ENCODE measurements at regions not wholly inside any gene's neighbourhood (a gene's known extent, or its start where the extent isn't known, plus 50 kb on each side); places are given as distances from the start of the nearest gene placed in this dataset.
"Not testable (repeated sequence)": the region's sequence is repeated elsewhere in the genome, so short reads cannot be mapped to it uniquely, and the experiment has no call there.

DNA sequence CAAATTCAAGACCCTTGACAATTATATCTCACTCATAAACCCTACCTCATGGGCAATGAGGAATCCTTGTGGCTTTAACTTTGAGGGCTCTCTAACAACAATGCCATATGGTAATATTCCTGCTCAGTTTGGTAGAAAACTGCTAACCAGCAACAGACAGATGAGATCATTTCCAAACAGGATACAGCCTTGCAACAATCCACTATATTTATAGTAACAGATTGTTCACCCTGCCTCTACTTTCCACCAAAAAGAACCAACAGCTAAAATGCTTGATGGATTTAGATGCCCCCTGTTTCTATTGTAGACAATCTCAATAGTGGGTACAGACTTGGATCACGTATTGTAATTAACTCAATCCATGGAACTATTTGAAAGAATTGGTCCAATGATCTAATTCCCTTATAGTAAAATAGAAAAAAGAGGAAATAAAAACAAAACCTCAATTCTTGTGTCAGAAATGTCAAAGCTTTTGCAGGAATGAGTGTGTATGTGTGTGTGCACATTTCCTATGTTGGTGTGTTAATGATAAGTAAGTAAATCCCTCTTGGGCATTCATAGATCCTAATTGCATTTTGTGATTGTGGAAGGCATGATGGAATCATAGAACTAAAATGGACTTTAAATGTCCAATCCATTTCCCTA is 100.0 kb upstream of the EDEM3 start:
- DNase-seq (ENCODE audit: low spot score), result no peak

GRCh38 chr1:184854036-184854435 is 99.4 kb upstream of the EDEM3 start:
- no peak for DNase-seq (ENCODE audit: low spot score)

DNA sequence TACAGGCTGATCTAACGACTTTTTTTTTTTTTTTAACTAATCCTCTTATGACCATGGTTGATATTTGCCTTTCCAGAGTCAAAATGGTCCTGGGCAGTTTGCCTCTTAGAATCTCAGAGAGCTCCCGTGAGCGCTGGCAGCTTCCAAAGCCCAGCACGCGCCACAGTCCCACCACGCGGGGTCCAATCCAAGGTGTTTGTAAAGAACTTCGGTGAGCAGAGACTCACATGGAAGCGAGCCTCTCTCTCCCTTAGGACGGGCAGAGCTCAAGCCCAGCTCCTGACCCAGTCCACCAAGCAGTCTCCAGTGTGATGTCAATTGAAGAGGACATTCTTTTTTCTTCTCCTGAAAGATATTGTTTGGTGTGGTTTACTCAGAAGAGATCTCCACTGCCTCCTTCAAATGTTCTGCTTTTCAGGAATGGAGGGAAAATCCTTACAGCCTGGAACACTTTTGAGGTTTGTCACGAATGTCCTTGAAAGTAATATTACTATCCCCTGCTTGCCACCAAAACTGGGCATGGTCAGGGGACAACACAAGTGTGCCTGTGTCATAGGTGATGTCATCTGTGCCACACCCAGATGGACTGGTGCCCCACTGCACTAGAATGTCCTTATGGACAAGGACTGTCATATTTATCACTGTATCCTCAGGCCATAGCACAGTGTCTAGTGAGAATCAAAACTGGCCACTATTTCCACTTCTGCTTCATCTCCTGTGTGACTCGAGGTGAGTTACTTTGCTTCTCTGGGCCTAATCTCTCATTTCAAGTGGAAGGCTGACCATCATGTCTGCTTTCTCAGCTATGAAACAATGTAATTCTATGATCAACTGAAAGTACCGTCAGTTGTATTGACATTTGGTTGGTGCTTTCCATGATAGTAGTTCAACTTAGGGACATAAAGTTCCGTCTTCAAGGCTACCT is 97.4 kb upstream of the EDEM3 start:
- no peak for DNase-seq (ENCODE audit: low spot score)

DNA sequence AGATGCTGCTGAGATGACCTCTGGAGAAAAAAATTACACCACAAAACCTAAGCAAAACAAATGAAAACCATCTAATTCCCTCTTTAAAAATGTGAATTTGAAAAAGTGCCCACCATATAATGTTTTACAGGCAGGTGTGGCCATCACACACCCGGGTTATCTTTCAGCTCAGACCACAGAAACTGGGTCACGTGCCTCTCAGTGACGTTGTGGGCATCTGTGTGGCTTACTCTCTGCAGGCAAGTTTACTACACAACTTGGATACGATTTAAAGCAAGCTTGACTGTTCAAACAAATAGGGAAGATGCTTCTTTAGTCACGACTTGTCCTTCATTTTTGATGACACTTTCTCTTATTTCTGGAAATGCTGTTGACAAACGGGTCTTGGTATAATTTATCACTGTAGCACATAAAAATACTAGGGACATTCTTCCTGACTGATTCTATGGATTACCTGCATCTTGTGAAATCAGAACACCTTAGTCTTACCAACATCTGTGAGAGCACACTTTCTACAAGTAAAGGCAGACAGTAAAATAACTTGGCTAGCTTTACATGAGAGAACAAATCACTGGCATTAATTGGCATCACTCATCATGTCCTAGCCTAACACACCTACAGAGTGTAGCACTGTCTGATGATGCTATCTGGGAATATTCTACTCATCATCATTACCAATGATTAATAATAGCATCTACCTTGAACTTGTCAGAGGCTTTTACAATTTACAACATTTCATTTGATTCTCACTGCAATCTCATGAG is 89.3 kb upstream of the EDEM3 start:
- no peak for DNase-seq (ENCODE audit: low spot score)

- DNase-seq (ENCODE audit: low spot score), result no peak
Measured at GRCh38 chr1:184840596-184840995, 85.9 kb upstream of the EDEM3 start.

GRCh38 chr1:184838504-184838951 is 83.9 kb upstream of the EDEM3 start:
- no peak for DNase-seq (ENCODE audit: low spot score)

DNA sequence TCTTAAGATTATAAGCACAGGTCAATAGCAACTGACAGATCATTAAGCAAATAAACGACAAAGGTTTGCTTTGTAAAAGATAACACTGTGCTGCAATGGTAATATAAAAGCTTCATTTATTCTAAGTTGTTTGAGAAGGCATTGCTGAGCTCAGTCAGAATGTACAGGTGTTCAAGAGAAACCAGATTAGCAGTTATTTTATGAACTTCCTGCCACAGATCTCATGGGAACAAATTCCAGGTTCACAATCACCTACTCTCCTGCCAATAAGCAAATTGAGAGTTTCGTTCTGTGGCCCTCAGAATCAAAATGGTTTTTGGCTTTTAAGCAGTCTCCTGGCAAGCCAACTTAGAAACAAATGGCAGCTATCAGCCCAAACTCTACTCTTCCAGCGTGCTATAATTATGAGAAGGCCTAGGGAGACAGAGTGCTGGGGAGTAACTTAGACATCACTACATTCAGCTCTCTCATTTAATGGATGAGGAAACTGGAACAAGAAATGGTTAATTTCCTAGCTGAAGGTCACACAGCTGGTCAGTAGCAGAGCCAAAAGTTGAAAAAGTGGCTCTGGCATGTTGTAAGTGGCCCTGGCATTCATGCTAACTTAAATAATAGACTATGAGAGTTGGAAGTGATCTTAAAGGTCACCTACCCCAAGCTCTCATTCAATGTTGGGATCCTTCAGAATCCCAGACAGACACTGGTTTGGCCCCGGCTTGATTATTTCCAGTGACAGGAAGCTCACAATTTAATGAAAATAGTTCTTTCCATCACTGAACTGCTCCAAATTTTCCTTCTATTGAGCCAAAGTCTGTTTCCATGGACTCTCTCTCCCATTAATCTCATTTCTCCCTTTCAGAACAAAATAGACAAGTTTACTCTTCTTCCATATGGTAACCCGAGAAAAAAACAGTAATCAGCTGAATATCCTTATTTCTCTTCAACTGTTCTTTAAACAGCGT is 82.6 kb upstream of the EDEM3 start:
- no peak for DNase-seq (ENCODE audit: low spot score)

GRCh38 chr1:184836141-184836540 is 81.5 kb upstream of the EDEM3 start:
- DNase-seq (ENCODE audit: low spot score), result no peak

- not testable (repeated sequence) for DNase-seq (ENCODE audit: low spot score)
Measured at GRCh38 chr1:184833994-184834393, 79.3 kb upstream of the EDEM3 start.

GRCh38 chr1:184832517-184832916 is 77.9 kb upstream of the EDEM3 start:
- DNase-seq (ENCODE audit: low spot score), result no peak

DNA sequence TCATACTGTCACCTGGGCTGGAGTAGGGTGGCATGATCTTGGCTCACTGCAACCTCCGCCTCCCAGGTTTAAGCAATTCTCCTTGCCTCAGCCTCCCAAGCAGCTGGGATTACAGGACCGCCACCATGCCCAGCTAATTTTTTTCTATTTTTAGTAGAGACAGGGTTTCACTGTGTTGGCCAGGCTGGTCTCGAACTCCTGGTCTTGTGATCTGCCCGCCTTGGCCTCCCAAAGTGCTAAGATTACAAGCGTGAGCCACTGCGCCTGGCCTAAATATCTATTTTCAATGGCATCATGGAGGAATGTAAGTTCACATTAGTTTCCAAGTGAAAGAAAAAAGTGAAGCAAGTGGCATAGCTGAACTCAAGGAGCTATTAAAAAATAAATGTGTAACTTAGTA is 74.8 kb upstream of the EDEM3 start:
- not testable (repeated sequence) for DNase-seq (ENCODE audit: low spot score)

- DNase-seq (ENCODE audit: low spot score), result no peak
Measured at GRCh38 chr1:184828369-184828717, 73.7 kb upstream of the EDEM3 start.

DNA sequence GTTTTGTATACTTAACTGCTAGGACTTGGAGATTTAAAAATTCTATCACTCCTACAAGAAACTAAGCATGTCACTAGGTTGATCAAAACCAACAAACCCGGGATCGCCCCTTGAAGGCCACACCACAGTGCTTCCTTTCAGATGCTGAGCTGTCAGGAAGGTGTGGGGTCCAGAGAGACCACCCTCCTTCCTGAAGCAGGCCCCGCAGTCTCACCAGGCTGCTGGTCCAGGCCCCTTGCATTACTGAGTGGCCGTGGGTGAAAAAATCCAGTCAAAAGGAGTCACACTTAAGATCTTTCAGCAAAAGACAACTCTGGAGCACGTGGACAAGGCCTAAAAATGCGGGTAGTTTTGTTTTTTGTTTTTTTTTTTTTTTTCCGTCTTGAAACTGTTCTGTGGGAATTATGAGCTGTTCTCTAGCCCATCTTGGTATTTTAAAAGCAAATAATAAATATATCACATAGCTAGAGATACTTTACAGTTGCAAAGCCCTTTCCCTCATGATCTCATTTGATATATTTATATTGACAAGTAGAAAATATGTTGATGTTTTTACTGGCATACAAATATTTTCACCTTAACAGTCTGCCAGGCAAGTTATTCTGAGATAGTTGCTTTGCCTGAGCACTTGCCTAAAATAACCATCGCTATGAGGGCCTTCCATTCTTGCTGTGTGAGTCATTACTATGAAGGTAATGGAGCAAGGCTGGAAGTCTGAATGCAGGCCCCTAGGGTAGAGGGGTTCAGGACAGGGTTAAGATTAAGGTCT is 73.1 kb upstream of the EDEM3 start:
- no peak for DNase-seq (ENCODE audit: low spot score)

DNA sequence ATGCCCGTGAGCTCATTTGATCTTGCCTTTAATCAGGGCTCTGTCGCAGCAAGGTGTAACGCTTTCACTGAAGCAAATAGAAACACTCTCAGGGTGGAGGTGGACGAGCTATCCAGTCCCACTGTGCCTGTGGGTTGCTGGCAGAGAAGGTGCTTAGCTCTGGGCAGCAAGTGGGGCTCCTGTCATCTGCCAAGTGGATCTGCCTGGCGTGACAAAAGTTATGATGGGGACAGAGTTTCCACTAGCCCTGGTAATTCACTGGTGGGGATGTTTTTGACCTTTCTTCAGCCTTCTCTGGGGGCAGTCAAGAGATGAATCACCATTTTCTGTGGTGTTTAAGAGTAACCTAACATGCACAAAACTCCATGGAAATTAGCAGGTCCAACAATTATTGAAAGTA is 71.3 kb upstream of the EDEM3 start:
- DNase-seq (ENCODE audit: low spot score), result no peak

DNA sequence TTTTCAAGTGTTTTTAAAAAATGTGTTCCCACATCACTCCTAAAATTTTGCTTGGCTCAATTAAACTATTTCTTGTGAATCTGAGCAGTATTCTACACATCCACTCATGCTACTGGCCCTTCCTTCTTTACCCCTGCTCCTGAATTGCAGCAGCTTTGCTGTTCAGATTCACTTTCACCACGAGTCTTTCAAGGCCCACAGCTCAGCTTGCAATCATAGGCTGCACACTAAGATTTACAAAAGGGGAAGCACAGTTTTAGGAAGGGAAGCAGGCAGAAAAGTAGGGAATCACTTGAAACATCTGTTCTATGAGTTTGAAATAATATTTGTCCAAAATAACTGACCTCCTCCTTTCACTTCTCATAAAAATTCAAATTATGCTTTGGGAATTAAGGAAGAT is 70.9 kb upstream of the EDEM3 start:
- no peak for DNase-seq (ENCODE audit: low spot score)

- DNase-seq (ENCODE audit: low spot score), result no peak
Measured at GRCh38 chr1:184824691-184825323, 70.1 kb upstream of the EDEM3 start.

- DNase-seq (ENCODE audit: low spot score), result no peak
Measured at GRCh38 chr1:184823080-184823479, 68.4 kb upstream of the EDEM3 start.

DNA sequence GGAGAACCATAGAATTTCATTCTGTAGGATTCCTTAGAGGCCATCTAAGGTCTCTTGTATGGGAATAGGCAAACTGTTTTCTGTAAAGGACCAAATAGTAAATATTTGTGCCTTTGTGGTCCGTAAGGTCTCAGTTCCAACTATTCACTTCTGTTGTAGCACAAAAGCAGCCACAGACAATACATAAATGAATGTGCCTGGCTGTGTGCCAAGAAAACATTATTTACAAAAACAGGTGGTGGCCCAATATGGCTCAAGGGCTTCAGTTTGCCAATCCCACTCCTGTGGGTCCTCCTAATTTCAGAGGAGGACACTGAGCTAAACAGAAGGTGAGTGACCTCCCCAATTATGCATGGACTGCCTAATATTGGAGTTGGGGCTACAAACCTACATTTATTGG is 67.6 kb upstream of the EDEM3 start:
- DNase-seq (ENCODE audit: low spot score), result no peak

DNA sequence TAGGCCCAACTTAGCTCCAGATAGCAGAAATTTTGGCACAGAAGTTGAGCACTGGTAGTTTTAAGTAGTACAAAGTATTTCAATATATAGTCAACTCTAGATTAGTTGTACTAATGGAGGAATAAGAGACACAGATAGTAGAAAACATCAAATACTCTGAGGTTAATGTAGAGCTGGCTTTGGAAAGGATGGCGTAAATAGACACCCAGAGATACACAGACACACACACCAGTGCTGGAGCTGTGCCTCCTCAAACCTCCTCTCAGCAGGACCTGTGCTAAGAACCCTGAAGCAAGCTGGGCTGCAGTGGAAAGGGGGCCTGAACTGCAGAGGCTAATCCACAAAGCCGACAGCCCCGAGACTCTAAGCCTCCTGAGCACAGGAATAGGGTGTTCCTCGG is 67.0 kb upstream of the EDEM3 start:
- no peak for DNase-seq (ENCODE audit: low spot score)

GRCh38 chr1:184820956-184821355 is 66.3 kb upstream of the EDEM3 start:
- no peak for DNase-seq (ENCODE audit: low spot score)

Data from D341Med (cell line).